SK-N-SH treated with all-trans-retinoic acid at 6 μM for 48 hours (cell line): ENCODE measurements at regions not wholly inside any gene's neighbourhood (a gene's known extent, or its start where the extent isn't known, plus 50 kb on each side); places are given as distances from the start of the nearest gene placed in this dataset.

Experiments
- ATAC-seq: fragments of 200-7000 bp; cut with Tn5 transposase; 3 replicates; pipeline ENCODE4 v1.9.1; 2020; ENCODE audit warnings: mild to moderate bottlenecking, moderate library complexity
- ARNTL ChIP-seq: fragments of 450-650 bp; formaldehyde crosslinking; IDR thresholded peaks from 2 replicates; pipeline ENCODE4 v1.5.0; 2020; ENCODE audit warnings: low read depth, mild to moderate bottlenecking, moderate library complexity, borderline replicate concordance
- CREB5 ChIP-seq: fragments of 250-450 bp; sonication (Bioruptor Pico); IDR thresholded peaks from 2 replicates; pipeline ENCODE4 v1.5.1; 2020; ENCODE audit warnings: low read depth, mild to moderate bottlenecking, moderate library complexity
- ESRRG ChIP-seq: fragments of 250-450 bp; sonication (Bioruptor Pico); IDR thresholded peaks from 2 replicates; pipeline ENCODE4 v1.6.1; 2021; ENCODE audit warnings: mild to moderate bottlenecking
- GLIS3 ChIP-seq: fragments of 250-450 bp; sonication (Bioruptor Pico); IDR thresholded peaks from 2 replicates; pipeline ENCODE4 v1.5.0; 2020; ENCODE audit warnings: mild to moderate bottlenecking, moderate library complexity
- OSR1 ChIP-seq: fragments of 250-450 bp; sonication (Bioruptor Pico); IDR thresholded peaks from 2 replicates; pipeline ENCODE4 v1.8.0; 2022; ENCODE audit warnings: moderate library complexity, mild to moderate bottlenecking, inconsistent platforms
- PPARA ChIP-seq: fragments of 250-450 bp; sonication (Bioruptor Pico); IDR thresholded peaks from 2 replicates; pipeline ENCODE4 v1.5.0; 2020; ENCODE audit warnings: mild to moderate bottlenecking, borderline replicate concordance
- RARB ChIP-seq: fragments of 250-450 bp; sonication (Bioruptor Pico); IDR thresholded peaks from 2 replicates; pipeline ENCODE4 v1.8.0; 2021; ENCODE audit warnings: mild to moderate bottlenecking, moderate library complexity
- SNAI2 ChIP-seq: fragments of 250-450 bp; sonication (Bioruptor Pico); IDR thresholded peaks from 2 replicates; pipeline ENCODE4 v1.5.0; 2020; ENCODE audit warnings: mild to moderate bottlenecking, moderate library complexity
- TCF4 ChIP-seq: fragments of 250-450 bp; sonication (Bioruptor Pico); IDR thresholded peaks from 2 replicates; pipeline ENCODE4 v1.8.0; 2021; ENCODE audit warnings: mild to moderate bottlenecking, moderate library complexity, borderline replicate concordance
- TOX ChIP-seq: fragments of 250-450 bp; sonication (Bioruptor Pico); IDR thresholded peaks from 2 replicates; pipeline ENCODE4 v1.8.0; 2021; ENCODE audit warnings: mild to moderate bottlenecking, moderate library complexity, borderline replicate concordance
- ZC3H10 ChIP-seq: fragments of 250-450 bp; sonication (Bioruptor Pico); IDR thresholded peaks from 2 replicates; pipeline ENCODE4 v1.5.1; 2021; ENCODE audit warnings: mild to moderate bottlenecking, moderate library complexity
- ZFP3 ChIP-seq: fragments of 250-450 bp; sonication (Bioruptor Pico); IDR thresholded peaks from 2 replicates; pipeline ENCODE4 v1.5.0; 2020; ENCODE audit warnings: mild to moderate bottlenecking, moderate library complexity
- ZFP30 ChIP-seq: fragments of 450-650 bp; formaldehyde crosslinking; IDR thresholded peaks from 2 replicates; pipeline ENCODE4 v1.5.0; 2022; ENCODE audit warnings: mild to moderate bottlenecking, moderate library complexity
- ZNF565 ChIP-seq: fragments of 450-650 bp; formaldehyde crosslinking; conservative IDR thresholded peaks from 2 replicates; pipeline ENCODE4 v1.5.0; 2020; ENCODE audit warnings: low read depth, mild to moderate bottlenecking, moderate library complexity
- ZNF70 ChIP-seq: fragments of 450-650 bp; formaldehyde crosslinking; IDR thresholded peaks from 2 replicates; pipeline ENCODE4 v1.5.0; 2020; ENCODE audit warnings: mild to moderate bottlenecking, moderate library complexity
- ZNF8 ChIP-seq: fragments of 450-650 bp; formaldehyde crosslinking; IDR thresholded peaks from 2 replicates; pipeline ENCODE4 v1.5.0; 2020; ENCODE audit warnings: mild to moderate bottlenecking, moderate library complexity
- TF ChIP-seq, protein P1 (sequence below): fragments of 250-450 bp; sonication (Bioruptor Pico); IDR thresholded peaks from 2 replicates; pipeline ENCODE4 v1.8.0; 2021; ENCODE audit warnings: low read depth, mild to moderate bottlenecking, moderate library complexity, borderline replicate concordance
- TF ChIP-seq, protein P2 (sequence below): fragments of 250-450 bp; sonication (Bioruptor Pico); IDR thresholded peaks from 2 replicates; pipeline ENCODE4 v1.5.0; 2020; ENCODE audit warnings: mild to moderate bottlenecking, moderate library complexity
- TF ChIP-seq, protein P3 (sequence below): fragments of 250-450 bp; sonication (Bioruptor Pico); IDR thresholded peaks from 2 replicates; pipeline ENCODE4 v1.8.0; 2020; ENCODE audit warnings: mild to moderate bottlenecking, moderate library complexity, borderline replicate concordance
- TF ChIP-seq, protein P4 (sequence below): fragments of 250-450 bp; sonication (Bioruptor Pico); IDR thresholded peaks from 2 replicates; pipeline ENCODE4 v1.5.1; 2021; ENCODE audit warnings: mild to moderate bottlenecking, moderate library complexity

DNA sequence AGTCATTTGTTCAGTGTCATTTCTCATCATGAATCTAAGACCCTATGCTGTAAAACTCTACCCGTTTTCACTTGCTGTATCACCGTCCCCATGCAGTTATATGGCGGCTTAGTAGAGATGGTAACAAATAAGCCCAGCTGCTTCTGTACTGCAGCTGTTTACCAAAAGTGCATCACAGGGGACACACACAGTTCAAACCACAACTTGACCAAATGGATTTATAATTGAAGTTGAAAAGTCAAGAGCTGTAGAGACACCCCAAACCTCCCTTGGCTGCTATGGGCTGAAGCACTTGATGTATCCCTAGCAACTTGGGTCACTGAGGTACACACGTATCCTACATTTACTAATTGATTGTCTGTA, 219.0 kb upstream of the FGF13 start:
- TF ChIP-seq TCF4 (no peak), ESRRG (no peak), ZFP3 (CRISPR knock-in tag) (no peak), ARNTL (no peak), GLIS3 (CRISPR knock-in tag) (no peak), PPARA (no peak), ZFP30 (CRISPR knock-in tag) (no peak), TOX (CRISPR knock-in tag) (no peak), ZNF70 (CRISPR knock-in tag) (no peak)
- TF ChIP-seq, protein P1, sequence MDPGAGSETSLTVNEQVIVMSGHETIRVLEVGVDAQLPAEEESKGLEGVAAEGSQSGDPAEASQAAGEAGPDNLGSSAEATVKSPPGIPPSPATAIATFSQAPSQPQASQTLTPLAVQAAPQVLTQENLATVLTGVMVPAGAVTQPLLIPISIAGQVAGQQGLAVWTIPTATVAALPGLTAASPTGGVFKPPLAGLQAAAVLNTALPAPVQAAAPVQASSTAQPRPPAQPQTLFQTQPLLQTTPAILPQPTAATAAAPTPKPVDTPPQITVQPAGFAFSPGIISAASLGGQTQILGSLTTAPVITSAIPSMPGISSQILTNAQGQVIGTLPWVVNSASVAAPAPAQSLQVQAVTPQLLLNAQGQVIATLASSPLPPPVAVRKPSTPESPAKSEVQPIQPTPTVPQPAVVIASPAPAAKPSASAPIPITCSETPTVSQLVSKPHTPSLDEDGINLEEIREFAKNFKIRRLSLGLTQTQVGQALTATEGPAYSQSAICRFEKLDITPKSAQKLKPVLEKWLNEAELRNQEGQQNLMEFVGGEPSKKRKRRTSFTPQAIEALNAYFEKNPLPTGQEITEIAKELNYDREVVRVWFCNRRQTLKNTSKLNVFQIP (CRISPR knock-in tag): no peak
- TF ChIP-seq, protein P2, sequence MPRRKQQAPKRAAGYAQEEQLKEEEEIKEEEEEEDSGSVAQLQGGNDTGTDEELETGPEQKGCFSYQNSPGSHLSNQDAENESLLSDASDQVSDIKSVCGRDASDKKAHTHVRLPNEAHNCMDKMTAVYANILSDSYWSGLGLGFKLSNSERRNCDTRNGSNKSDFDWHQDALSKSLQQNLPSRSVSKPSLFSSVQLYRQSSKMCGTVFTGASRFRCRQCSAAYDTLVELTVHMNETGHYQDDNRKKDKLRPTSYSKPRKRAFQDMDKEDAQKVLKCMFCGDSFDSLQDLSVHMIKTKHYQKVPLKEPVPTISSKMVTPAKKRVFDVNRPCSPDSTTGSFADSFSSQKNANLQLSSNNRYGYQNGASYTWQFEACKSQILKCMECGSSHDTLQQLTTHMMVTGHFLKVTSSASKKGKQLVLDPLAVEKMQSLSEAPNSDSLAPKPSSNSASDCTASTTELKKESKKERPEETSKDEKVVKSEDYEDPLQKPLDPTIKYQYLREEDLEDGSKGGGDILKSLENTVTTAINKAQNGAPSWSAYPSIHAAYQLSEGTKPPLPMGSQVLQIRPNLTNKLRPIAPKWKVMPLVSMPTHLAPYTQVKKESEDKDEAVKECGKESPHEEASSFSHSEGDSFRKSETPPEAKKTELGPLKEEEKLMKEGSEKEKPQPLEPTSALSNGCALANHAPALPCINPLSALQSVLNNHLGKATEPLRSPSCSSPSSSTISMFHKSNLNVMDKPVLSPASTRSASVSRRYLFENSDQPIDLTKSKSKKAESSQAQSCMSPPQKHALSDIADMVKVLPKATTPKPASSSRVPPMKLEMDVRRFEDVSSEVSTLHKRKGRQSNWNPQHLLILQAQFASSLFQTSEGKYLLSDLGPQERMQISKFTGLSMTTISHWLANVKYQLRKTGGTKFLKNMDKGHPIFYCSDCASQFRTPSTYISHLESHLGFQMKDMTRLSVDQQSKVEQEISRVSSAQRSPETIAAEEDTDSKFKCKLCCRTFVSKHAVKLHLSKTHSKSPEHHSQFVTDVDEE: no peak
- ATAC-seq: no peak

GRCh38 chrX:138929926-138930582, 218.5 kb upstream of the FGF13 start:
- ATAC-seq: no peak
- TF ChIP-seq ZC3H10: no peak
- no peak for TF ChIP-seq TCF4
- TF ChIP-seq, protein P3, sequence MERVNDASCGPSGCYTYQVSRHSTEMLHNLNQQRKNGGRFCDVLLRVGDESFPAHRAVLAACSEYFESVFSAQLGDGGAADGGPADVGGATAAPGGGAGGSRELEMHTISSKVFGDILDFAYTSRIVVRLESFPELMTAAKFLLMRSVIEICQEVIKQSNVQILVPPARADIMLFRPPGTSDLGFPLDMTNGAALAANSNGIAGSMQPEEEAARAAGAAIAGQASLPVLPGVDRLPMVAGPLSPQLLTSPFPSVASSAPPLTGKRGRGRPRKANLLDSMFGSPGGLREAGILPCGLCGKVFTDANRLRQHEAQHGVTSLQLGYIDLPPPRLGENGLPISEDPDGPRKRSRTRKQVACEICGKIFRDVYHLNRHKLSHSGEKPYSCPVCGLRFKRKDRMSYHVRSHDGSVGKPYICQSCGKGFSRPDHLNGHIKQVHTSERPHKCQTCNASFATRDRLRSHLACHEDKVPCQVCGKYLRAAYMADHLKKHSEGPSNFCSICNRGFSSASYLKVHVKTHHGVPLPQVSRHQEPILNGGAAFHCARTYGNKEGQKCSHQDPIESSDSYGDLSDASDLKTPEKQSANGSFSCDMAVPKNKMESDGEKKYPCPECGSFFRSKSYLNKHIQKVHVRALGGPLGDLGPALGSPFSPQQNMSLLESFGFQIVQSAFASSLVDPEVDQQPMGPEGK (CRISPR knock-in tag): no peak
- no peak for TF ChIP-seq SNAI2 (CRISPR knock-in tag)
- no peak for TF ChIP-seq GLIS3 (CRISPR knock-in tag)
- TF ChIP-seq ZFP3 (CRISPR knock-in tag): no peak
- no peak for TF ChIP-seq ESRRG
- no peak for TF ChIP-seq ZNF8
- no peak for TF ChIP-seq CREB5 (CRISPR knock-in tag)
- no peak for TF ChIP-seq ZNF70 (CRISPR knock-in tag)
- TF ChIP-seq, protein P1 (CRISPR knock-in tag): no peak
- TF ChIP-seq RARB (CRISPR knock-in tag): no peak
- no peak for TF ChIP-seq TOX (CRISPR knock-in tag)
- no peak for TF ChIP-seq OSR1 (CRISPR knock-in tag)
- TF ChIP-seq ARNTL: no peak
- no peak for TF ChIP-seq ZNF565 (CRISPR knock-in tag)

DNA sequence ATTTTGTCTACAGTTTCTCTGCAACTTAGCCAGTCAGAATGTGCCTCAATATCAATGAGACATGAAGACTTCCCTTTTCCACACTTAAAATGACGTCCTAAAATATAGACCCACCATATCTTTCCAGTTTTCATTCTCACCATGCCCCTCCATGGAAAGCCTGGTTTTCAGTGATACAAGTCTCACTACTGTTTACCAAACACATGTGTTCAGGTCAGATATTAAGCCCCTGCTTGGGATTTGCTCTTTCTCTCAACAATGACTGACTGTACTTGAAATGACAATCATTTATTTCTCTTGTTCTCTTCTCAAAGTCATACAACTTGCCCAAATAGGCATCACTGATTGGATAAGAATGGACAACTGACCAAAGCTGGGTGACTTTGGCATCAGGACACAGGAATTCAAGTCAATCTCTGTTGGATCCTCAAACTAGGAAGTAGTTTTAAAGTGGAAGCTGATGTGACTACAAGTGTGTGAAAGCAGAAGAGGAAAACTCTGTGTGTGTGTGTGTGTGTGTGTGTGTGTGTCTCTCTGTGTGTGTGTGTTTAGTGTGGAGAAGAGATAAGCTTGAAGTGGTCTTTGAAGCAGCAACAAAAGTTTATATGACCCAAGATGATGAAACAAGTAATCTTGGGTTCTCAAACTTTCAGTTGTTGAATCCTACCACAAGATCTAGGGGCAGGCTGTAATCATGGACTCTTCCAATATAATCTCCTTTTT, 217.4 kb upstream of the FGF13 start:
- no peak for ATAC-seq
- TF ChIP-seq, protein P4, sequence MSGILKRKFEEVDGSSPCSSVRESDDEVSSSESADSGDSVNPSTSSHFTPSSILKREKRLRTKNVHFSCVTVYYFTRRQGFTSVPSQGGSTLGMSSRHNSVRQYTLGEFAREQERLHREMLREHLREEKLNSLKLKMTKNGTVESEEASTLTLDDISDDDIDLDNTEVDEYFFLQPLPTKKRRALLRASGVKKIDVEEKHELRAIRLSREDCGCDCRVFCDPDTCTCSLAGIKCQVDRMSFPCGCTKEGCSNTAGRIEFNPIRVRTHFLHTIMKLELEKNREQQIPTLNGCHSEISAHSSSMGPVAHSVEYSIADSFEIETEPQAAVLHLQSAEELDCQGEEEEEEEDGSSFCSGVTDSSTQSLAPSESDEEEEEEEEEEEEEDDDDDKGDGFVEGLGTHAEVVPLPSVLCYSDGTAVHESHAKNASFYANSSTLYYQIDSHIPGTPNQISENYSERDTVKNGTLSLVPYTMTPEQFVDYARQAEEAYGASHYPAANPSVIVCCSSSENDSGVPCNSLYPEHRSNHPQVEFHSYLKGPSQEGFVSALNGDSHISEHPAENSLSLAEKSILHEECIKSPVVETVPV (CRISPR knock-in tag): no peak
- TF ChIP-seq PPARA (no peak), ESRRG (no peak), TOX (CRISPR knock-in tag) (no peak)
